ENCODE measurements at regions not wholly inside any gene's neighbourhood (a gene's known extent, or its start where the extent isn't known, plus 50 kb on each side); places are given as distances from the start of the nearest gene placed in this dataset.

DNA sequence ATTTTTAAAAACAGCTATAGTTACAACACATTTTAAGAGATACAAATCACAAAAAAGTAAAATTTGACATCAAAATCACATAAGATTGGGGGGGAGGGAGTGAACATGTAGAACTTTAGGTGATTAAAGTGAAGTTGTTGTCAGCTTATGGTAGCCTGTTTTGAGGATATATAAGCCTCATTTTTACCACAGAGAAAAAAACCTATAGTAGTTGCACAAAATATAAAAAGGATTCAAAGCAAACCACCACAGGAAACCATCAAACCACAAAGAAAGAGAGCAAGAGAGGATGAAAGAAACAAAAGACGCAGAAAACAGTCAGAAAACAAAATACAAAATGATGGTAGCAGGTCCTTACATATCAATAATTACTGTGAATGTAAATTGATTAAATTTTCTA lies 291.9 kb upstream of the DEPDC1 start:
- no peak overlapping the region for H3K27ac ChIP-seq (ENCODE audit: low read depth in 1 of 2, low read length in 2 of 2)
- no peak for TF ChIP-seq HNF4A (conservative IDR thresholded peaks at IDR 0.05)
- no peak for TF ChIP-seq RXRA (IDR thresholded peaks at IDR 0.05)
- TF ChIP-seq EGR1 (IDR thresholded peaks at IDR 0.05; ENCODE audit: low read depth in 2 of 2) = no peak
- no peak for TF ChIP-seq GABPA (IDR thresholded peaks at IDR 0.05 in 1 of 2, conservative IDR thresholded peaks at IDR 0.05 in 1 of 2)
- no peak for TF ChIP-seq SP1 (IDR thresholded peaks at IDR 0.05)
- TF ChIP-seq TAF1 (conservative IDR thresholded peaks at IDR 0.05) = no peak
- TF ChIP-seq RAD21 (IDR thresholded peaks at IDR 0.05) = no peak
- no peak for TF ChIP-seq HNF4G (IDR thresholded peaks at IDR 0.05)
- no peaks in the 10 kb centered on the region for H3K4me1 ChIP-seq (ENCODE audit: control insufficient read depth in 4 of 4, insufficient read depth in 4 of 4, low read length in 3 of 4)
- no peak overlapping the region for H3K4me3 ChIP-seq (ENCODE audit: low read depth in 1 of 3, low read length in 3 of 3)
- no peak overlapping the region for H3K9ac ChIP-seq (ENCODE audit: low read depth in 1 of 2, low read length in 2 of 2)
- H3K27me3 ChIP-seq (ENCODE audit: control insufficient read depth in 4 of 4, insufficient read depth in 4 of 4, low read length in 3 of 4) = no peaks in the 10 kb centered on the region
- no peaks in the 10 kb centered on the region for H3K9me3 ChIP-seq (ENCODE audit: control insufficient read depth in 4 of 4, low read length in 3 of 4)
- H3K36me3 ChIP-seq (ENCODE audit: control insufficient read depth in 4 of 4, insufficient read depth in 3 of 4, low read depth in 1 of 4, low read length in 3 of 4) = no peaks in the 10 kb centered on the region
- 84% methylated on average over 1 of the region's 1 CpG for WGBS
- no peak for DNase-seq (ENCODE audit: low spot score)

DNA sequence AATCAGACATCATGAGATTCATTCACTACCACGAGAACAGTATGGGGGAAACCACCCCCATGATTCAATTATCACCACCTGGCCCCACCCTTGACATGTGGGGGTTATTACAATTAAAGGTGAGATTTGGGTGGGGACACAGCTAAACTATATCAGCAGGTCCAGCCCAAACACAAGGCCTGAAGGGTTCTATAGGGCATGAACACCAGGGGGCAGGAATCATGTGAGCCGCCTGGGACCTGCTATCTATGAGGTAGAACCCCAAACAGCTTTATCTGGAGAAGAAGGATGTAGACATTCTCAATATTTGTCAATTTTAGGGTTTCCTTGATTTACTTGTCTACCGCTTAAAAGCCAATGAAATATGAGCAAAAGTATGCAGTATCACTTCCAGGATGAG lies 294.9 kb upstream of the DEPDC1 start:
- Histone ChIP-seq H3K27ac (ENCODE audit: low read depth in 1 of 2, low read length in 2 of 2) (no peak overlapping the region), H3K9ac (ENCODE audit: low read depth in 1 of 2, low read length in 2 of 2) (no peak overlapping the region), H3K4me1 (ENCODE audit: control insufficient read depth in 4 of 4, insufficient read depth in 4 of 4, low read length in 3 of 4) (peaks cover 0 to 8% (median 3%) of the 10 kb centered on the region in 4 donors), H3K27me3 (ENCODE audit: control insufficient read depth in 4 of 4, insufficient read depth in 4 of 4, low read length in 3 of 4) (no peaks in the 10 kb centered on the region), H3K4me3 (ENCODE audit: low read depth in 1 of 3, low read length in 3 of 3) (no peak overlapping the region), H3K36me3 (ENCODE audit: control insufficient read depth in 4 of 4, insufficient read depth in 3 of 4, low read depth in 1 of 4, low read length in 3 of 4) (no peaks in the 10 kb centered on the region), H3K9me3 (ENCODE audit: control insufficient read depth in 4 of 4, low read length in 3 of 4) (no peaks in the 10 kb centered on the region)
- no peak for TF ChIP-seq HNF4A (conservative IDR thresholded peaks at IDR 0.05)
- peak in 1 of 2 donors; percentile 35 for TF ChIP-seq RAD21 (IDR thresholded peaks at IDR 0.05)
- no peak for DNase-seq (ENCODE audit: low spot score)
- 92% methylated on average over 3 of the region's 3 CpGs for WGBS

- TF ChIP-seq TAF1 (conservative IDR thresholded peaks at IDR 0.05) (no peak), HNF4G (IDR thresholded peaks at IDR 0.05) (no peak), SP1 (IDR thresholded peaks at IDR 0.05) (no peak), GABPA (IDR thresholded peaks at IDR 0.05 in 1 of 2, conservative IDR thresholded peaks at IDR 0.05 in 1 of 2) (no peak)
- TF ChIP-seq, protein P1, sequence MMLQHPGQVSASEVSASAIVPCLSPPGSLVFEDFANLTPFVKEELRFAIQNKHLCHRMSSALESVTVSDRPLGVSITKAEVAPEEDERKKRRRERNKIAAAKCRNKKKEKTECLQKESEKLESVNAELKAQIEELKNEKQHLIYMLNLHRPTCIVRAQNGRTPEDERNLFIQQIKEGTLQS (IDR thresholded peaks at IDR 0.05) = no peak
- H3K27ac ChIP-seq (ENCODE audit: low read depth in 1 of 2, low read length in 2 of 2) = no peak overlapping the region
- no peak for DNase-seq (ENCODE audit: low spot score)
These were observed 299.1 kb upstream of the DEPDC1 start for GRCh38 chr1:68795956-68796355.

GRCh38 chr1:68796888-68797287 lies 300.0 kb upstream of the DEPDC1 start:
- Histone ChIP-seq H3K27ac (ENCODE audit: low read depth in 1 of 2, low read length in 2 of 2) (peak overlapping the region; percentile 72 to 78), H3K27me3 (ENCODE audit: control insufficient read depth in 4 of 4, insufficient read depth in 4 of 4, low read length in 3 of 4) (no peaks in the 10 kb centered on the region)
- TF ChIP-seq ZBTB33 (IDR thresholded peaks at IDR 0.05) (peak; percentile 30), EGR1 (IDR thresholded peaks at IDR 0.05; ENCODE audit: low read depth in 2 of 2) (no peak), CTCF (IDR thresholded peaks at IDR 0.05; ENCODE audit: low read depth, low read length, missing input control) (no peak), YY1 (IDR thresholded peaks at IDR 0.05) (peak; percentile 24), JUND (IDR thresholded peaks at IDR 0.05) (peak in 1 of 2 donors; percentile 59), TAF1 (conservative IDR thresholded peaks at IDR 0.05) (peak; percentile 53), HNF4A (conservative IDR thresholded peaks at IDR 0.05) (peak; percentile 87 to 95), GABPA (IDR thresholded peaks at IDR 0.05 in 1 of 2, conservative IDR thresholded peaks at IDR 0.05 in 1 of 2) (peak in 1 of 2 donors; percentile 26), RXRA (IDR thresholded peaks at IDR 0.05) (peak; percentile 67 to 79), REST (IDR thresholded peaks at IDR 0.05) (peak; percentile 34), RAD21 (IDR thresholded peaks at IDR 0.05) (peak; percentile 25 to 33), NR2F2 (IDR thresholded peaks at IDR 0.05) (no peak)
- TF ChIP-seq, protein P1 (IDR thresholded peaks at IDR 0.05) = no peak

More at GRCh38 chr1:68795956-68796355, 299.1 kb upstream of the DEPDC1 start:
- Histone ChIP-seq H3K4me1 (ENCODE audit: control insufficient read depth in 4 of 4, insufficient read depth in 4 of 4, low read length in 3 of 4) (peaks cover 4 to 40% (median 28%) of the 10 kb centered on the region in 4 donors), H3K9me3 (ENCODE audit: control insufficient read depth in 4 of 4, low read length in 3 of 4) (no peaks in the 10 kb centered on the region), H3K4me3 (ENCODE audit: low read depth in 1 of 3, low read length in 3 of 3) (peak overlapping the region in 1 of 3 donors; percentile 52), H3K27me3 (ENCODE audit: control insufficient read depth in 4 of 4, insufficient read depth in 4 of 4, low read length in 3 of 4) (no peaks in the 10 kb centered on the region), H3K36me3 (ENCODE audit: control insufficient read depth in 4 of 4, insufficient read depth in 3 of 4, low read depth in 1 of 4, low read length in 3 of 4) (no peaks in the 10 kb centered on the region), H3K9ac (ENCODE audit: low read depth in 1 of 2, low read length in 2 of 2) (no peak overlapping the region)

More at GRCh38 chr1:68796888-68797287, 300.0 kb upstream of the DEPDC1 start:
- H3K4me1 ChIP-seq (ENCODE audit: control insufficient read depth in 4 of 4, insufficient read depth in 4 of 4, low read length in 3 of 4) = peaks cover 6 to 48% (median 30%) of the 10 kb centered on the region in 4 donors
- no peaks in the 10 kb centered on the region for H3K9me3 ChIP-seq (ENCODE audit: control insufficient read depth in 4 of 4, low read length in 3 of 4)
- H3K9ac ChIP-seq (ENCODE audit: low read depth in 1 of 2, low read length in 2 of 2) = no peak overlapping the region
- no peaks in the 10 kb centered on the region for H3K36me3 ChIP-seq (ENCODE audit: control insufficient read depth in 4 of 4, insufficient read depth in 3 of 4, low read depth in 1 of 4, low read length in 3 of 4)
- H3K4me3 ChIP-seq (ENCODE audit: low read depth in 1 of 3, low read length in 3 of 3) = no peak overlapping the region
- no peak for DNase-seq (ENCODE audit: low spot score)
